Colonic mucosa (tissue), 4 donors: ENCODE measurements at regions not wholly inside any gene's neighbourhood (a gene's known extent, or its start where the extent isn't known, plus 50 kb on each side); places are given as distances from the start of the nearest gene placed in this dataset.

Experiments used
- DNase-seq: peaks from one replicate; pipeline ENCODE4 v3.0.0-alpha.2; 2020
- H3K27ac ChIP-seq: fragments of 200-600 bp; one replicate; pipeline ENCODE4 v1.8.0; 2021
- H3K27me3 ChIP-seq: fragments of 200-600 bp; one replicate; pipeline ENCODE4 v1.8.0; 2021
- H3K36me3 ChIP-seq: fragments of 200-600 bp; one replicate; pipeline ENCODE4 v1.8.0; 2021
- H3K4me1 ChIP-seq: fragments of 200-600 bp; one replicate; pipeline ENCODE4 v1.8.0; 2021; ENCODE audit warnings: mild to moderate bottlenecking
- H3K4me3 ChIP-seq: fragments of 200-600 bp; one replicate; pipeline ENCODE4 v1.8.0; 2021
- H3K9ac ChIP-seq, 2 donors: one replicate each; pipeline ENCODE4 v1.7.0; 2013; ENCODE audit warnings: control low read depth in 2 of 2, low read depth in 2 of 2, low read length in 2 of 2
- H3K9me3 ChIP-seq: fragments of 200-600 bp; one replicate; pipeline ENCODE4 v1.8.0; 2021
- CTCF ChIP-seq: fragments of 200-600 bp; IDR thresholded peaks from one replicate; pipeline ENCODE4 v1.8.0; 2022; ENCODE audit warnings: antibody characterized with exemption, mild to moderate bottlenecking
- intact Hi-C: fragments of 100-400 bp; cut with DNase I; formaldehyde crosslinking; loops from one replicate; pipeline ENCODE4 v1.14.1; 2022
- donor health status: healthy.
- donor health status: DM: no; HTN: no; CAD: no.
- donor health status: DM: no; HTN: no; CAD: no.

GRCh38 chr1:79792219-79792930 lies 785.8 kb upstream of the ADGRL4 start:
- H3K27ac ChIP-seq: no peak overlapping the region
- H3K9me3 ChIP-seq: no peaks in the 10 kb centered on the region
- H3K4me1 ChIP-seq: no peaks in the 10 kb centered on the region
- H3K36me3 ChIP-seq: no peaks in the 10 kb centered on the region
- H3K27me3 ChIP-seq: no peaks in the 10 kb centered on the region
- no peak for TF ChIP-seq CTCF
- intact Hi-C loops: no loop called here
- H3K4me3 ChIP-seq: no peak overlapping the region
- no peak for DNase-seq
- no peak overlapping the region for H3K9ac ChIP-seq

GRCh38 chr1:79791488-79792218 lies 785.1 kb upstream of the ADGRL4 start:
- H3K36me3 ChIP-seq: no peaks in the 10 kb centered on the region
- no peaks in the 10 kb centered on the region for H3K4me1 ChIP-seq
- H3K27me3 ChIP-seq: no peaks in the 10 kb centered on the region
- DNase-seq: no peak
- no peak overlapping the region for H3K27ac ChIP-seq
- H3K9ac ChIP-seq: no peak overlapping the region
- TF ChIP-seq CTCF: no peak
- H3K4me3 ChIP-seq: no peak overlapping the region
- intact Hi-C loops: no loop called here
- H3K9me3 ChIP-seq: no peaks in the 10 kb centered on the region

- intact Hi-C loops: no loop called here
- no peak overlapping the region for H3K27ac ChIP-seq
- no peak for DNase-seq
- H3K27me3 ChIP-seq: no peaks in the 10 kb centered on the region
- no peak overlapping the region for H3K9ac ChIP-seq
- no peaks in the 10 kb centered on the region for H3K9me3 ChIP-seq
- no peak for TF ChIP-seq CTCF
- no peaks in the 10 kb centered on the region for H3K36me3 ChIP-seq
- no peaks in the 10 kb centered on the region for H3K4me1 ChIP-seq
- H3K4me3 ChIP-seq: no peak overlapping the region
Measured at GRCh38 chr1:79790950-79791349, 784.4 kb upstream of the ADGRL4 start.

GRCh38 chr1:79787631-79788030 lies 781.1 kb upstream of the ADGRL4 start:
- no peaks in the 10 kb centered on the region for H3K36me3 ChIP-seq
- H3K9ac ChIP-seq: no peak overlapping the region
- intact Hi-C loops: no loop called here
- no peak overlapping the region for H3K27ac ChIP-seq
- no peak for TF ChIP-seq CTCF
- H3K27me3 ChIP-seq: no peaks in the 10 kb centered on the region
- no peak for DNase-seq
- no peaks in the 10 kb centered on the region for H3K4me1 ChIP-seq
- H3K9me3 ChIP-seq: no peaks in the 10 kb centered on the region
- H3K4me3 ChIP-seq: no peak overlapping the region

- no peak for TF ChIP-seq CTCF
- no peak for DNase-seq
- intact Hi-C loops: no loop called here
- no peak overlapping the region for H3K4me3 ChIP-seq
- H3K27me3 ChIP-seq: no peaks in the 10 kb centered on the region
- no peaks in the 10 kb centered on the region for H3K9me3 ChIP-seq
- H3K36me3 ChIP-seq: no peaks in the 10 kb centered on the region
- no peak overlapping the region for H3K27ac ChIP-seq
- no peaks in the 10 kb centered on the region for H3K4me1 ChIP-seq
- H3K9ac ChIP-seq: no peak overlapping the region
Measured at GRCh38 chr1:79785964-79786363, 779.4 kb upstream of the ADGRL4 start.
